NT2/D1 (cell line): ENCODE measurements at regions not wholly inside any gene's neighbourhood (a gene's known extent, or its start where the extent isn't known, plus 50 kb on each side); places are given as distances from the start of the nearest gene placed in this dataset.

Source experiments
- DNase-seq: peaks from one replicate; pipeline ENCODE4 v3.0.0-alpha.2; 2011; ENCODE audit warnings: low read depth, low spot score
- H3K27me3 ChIP-seq: 2 replicates; pipeline ENCODE4 v1.6.0; 2011; ENCODE audit warnings: mild to moderate bottlenecking; ENCODE audit not compliant: insufficient read length, insufficient read depth
- H3K36me3 ChIP-seq: 2 replicates; pipeline ENCODE4 v1.6.1; 2011; ENCODE audit warnings: mild to moderate bottlenecking, low read length, mixed read lengths; ENCODE audit not compliant: insufficient read depth, insufficient read length
- H3K4me1 ChIP-seq: 2 replicates; pipeline ENCODE4 v1.5.1; 2011; ENCODE audit not compliant: insufficient read depth, insufficient read length
- H3K4me3 ChIP-seq: 2 replicates; pipeline ENCODE4 v1.5.1; 2011; ENCODE audit warnings: low read depth; ENCODE audit not compliant: insufficient read length
- H3K9ac ChIP-seq: 2 replicates; pipeline ENCODE4 v1.6.0; 2011; ENCODE audit warnings: low read depth; ENCODE audit not compliant: insufficient read length
- H3K9me3 ChIP-seq: 2 replicates; pipeline ENCODE4 v1.5.1; 2011; ENCODE audit warnings: mild to moderate bottlenecking, low read length; ENCODE audit not compliant: insufficient read depth
- SUZ12 ChIP-seq: IDR thresholded peaks from 2 replicates; pipeline ENCODE4 v1.6.1; 2011; ENCODE audit not compliant: insufficient read length, insufficient read depth; ENCODE audit errors: extremely low read depth
- YY1 ChIP-seq: IDR thresholded peaks from 2 replicates; pipeline ENCODE4 v1.6.1; 2011; ENCODE audit not compliant: insufficient read length, insufficient read depth
- ZNF274 ChIP-seq: IDR thresholded peaks from 2 replicates; pipeline ENCODE4 v1.6.1; 2011; ENCODE audit warnings: mild to moderate bottlenecking, low read depth, low read length

- Histone ChIP-seq H3K27me3 (no peaks in the 10 kb centered on the region), H3K9ac (no peak overlapping the region), H3K4me1 (no peaks in the 10 kb centered on the region), H3K36me3 (no peaks in the 10 kb centered on the region), H3K9me3 (no peaks in the 10 kb centered on the region), H3K4me3 (no peak overlapping the region)
- DNase-seq: no peak
- TF ChIP-seq SUZ12 (no peak), YY1 (no peak), ZNF274 (no peak)
These were observed 273.6 kb downstream of the NEBL start for GRCh38 chr10:20623546-20623945.

GRCh38 chr10:20622531-20623211 is 274.4 kb downstream of the NEBL start:
- H3K4me3 ChIP-seq: no peak overlapping the region
- TF ChIP-seq ZNF274 (no peak), YY1 (no peak), SUZ12 (no peak)
- no peaks in the 10 kb centered on the region for H3K4me1 ChIP-seq
- H3K27me3 ChIP-seq: no peaks in the 10 kb centered on the region
- H3K36me3 ChIP-seq: no peaks in the 10 kb centered on the region
- H3K9ac ChIP-seq: no peak overlapping the region
- no peaks in the 10 kb centered on the region for H3K9me3 ChIP-seq
- DNase-seq: no peak

DNA sequence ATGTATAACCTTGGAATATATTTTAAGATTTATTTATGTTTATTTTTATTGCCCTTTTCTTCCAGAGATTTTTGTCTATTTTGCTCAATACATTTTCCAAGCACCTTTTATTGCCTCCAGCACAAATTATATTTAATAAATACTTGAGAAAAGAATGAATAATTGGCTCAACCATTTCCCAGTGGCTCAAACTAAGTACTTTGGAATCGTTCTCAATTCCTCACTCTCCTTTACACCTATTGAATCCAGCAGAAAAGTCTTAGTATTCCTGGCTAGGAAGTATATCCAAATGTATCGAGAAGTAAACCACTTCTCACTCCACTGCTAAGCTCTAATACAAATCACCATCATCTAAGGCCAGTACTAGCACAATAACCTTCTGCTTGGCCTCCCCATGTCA is 276.1 kb downstream of the NEBL start:
- Histone ChIP-seq H3K4me3 (no peak overlapping the region), H3K4me1 (no peaks in the 10 kb centered on the region), H3K36me3 (no peaks in the 10 kb centered on the region), H3K9ac (no peak overlapping the region), H3K27me3 (no peaks in the 10 kb centered on the region), H3K9me3 (no peaks in the 10 kb centered on the region)
- TF ChIP-seq YY1 (no peak), SUZ12 (no peak)
- no peak for DNase-seq

DNA sequence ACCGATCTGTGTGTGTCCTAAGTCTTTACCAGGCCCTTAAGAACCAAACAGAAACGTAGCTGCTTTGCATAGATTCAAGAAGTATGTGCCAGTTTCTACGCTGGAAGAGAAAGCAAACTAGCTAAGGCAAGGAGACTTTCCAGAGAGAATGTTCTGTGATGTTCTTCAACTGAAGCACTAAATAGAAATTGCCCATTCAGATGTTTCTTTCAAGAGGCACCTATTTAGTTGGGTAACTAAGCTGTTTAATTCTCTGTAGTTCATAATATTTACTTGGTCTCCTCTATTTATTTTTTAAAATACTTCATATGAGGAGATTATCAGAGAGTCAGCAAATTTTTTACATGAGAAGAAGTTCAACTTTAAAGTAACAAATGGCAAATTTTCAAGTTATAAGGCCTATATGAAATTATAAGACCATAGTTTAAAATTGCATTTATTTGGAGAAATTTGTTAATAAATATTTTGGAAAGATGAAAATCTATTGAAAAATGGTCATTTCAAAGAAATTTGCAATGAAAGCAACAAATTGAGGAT is 279.0 kb downstream of the NEBL start:
- TF ChIP-seq ZNF274 (no peak), SUZ12 (no peak), YY1 (no peak)
- DNase-seq: no peak
- H3K4me1 ChIP-seq: no peaks in the 10 kb centered on the region
- no peaks in the 10 kb centered on the region for H3K9me3 ChIP-seq
- no peak overlapping the region for H3K4me3 ChIP-seq
- no peaks in the 10 kb centered on the region for H3K36me3 ChIP-seq
- no peaks in the 10 kb centered on the region for H3K27me3 ChIP-seq
- no peak overlapping the region for H3K9ac ChIP-seq

DNA sequence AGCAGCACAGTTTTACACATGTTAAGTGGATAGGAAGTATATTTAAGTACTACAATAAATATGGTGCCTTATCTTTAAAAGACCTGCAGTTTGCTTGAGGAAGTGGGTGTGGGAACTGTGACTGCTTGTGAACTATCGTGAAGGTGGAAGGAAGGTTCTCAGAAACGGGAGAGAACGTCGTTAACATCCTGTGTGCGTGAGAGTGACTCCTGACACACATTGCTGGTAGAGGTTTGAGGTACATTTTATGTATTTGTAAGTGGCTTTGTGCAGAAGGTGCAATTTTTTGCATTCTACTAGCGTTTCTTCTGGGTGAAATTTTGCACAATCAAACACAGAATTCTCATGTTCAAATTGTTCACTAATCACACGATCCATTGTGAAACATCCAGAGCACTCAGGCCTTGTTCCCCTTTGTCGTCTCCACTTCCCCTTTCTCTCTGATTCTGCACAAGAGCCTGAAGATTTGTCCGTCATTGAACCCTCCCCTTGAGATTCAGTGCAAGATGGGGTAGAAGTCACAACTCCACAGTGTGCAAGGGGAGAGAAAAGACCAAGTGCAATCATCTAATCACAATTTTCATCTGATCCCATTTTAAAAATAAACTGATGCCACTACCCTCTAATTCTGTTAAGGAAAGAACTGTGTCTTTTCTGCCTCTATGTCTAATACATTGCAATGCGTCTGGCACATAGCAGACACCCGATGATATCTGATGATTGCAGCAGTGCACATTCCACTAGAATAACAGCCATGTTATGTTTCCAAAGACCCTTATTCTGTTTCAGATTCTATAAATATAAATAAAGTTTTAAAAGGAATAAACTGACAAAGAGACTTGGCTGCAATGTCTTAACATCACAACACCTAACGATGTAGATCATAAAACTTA is 279.9 kb downstream of the NEBL start:
- H3K36me3 ChIP-seq: no peaks in the 10 kb centered on the region
- no peaks in the 10 kb centered on the region for H3K4me1 ChIP-seq
- H3K4me3 ChIP-seq: no peak overlapping the region
- no peaks in the 10 kb centered on the region for H3K9me3 ChIP-seq
- DNase-seq: no peak
- TF ChIP-seq YY1: no peak
- no peak for TF ChIP-seq SUZ12
- no peak for TF ChIP-seq ZNF274
- no peak overlapping the region for H3K9ac ChIP-seq
- no peaks in the 10 kb centered on the region for H3K27me3 ChIP-seq

GRCh38 chr10:20616056-20616671 is 280.9 kb downstream of the NEBL start:
- no peaks in the 10 kb centered on the region for H3K27me3 ChIP-seq
- no peaks in the 10 kb centered on the region for H3K4me1 ChIP-seq
- H3K9ac ChIP-seq: no peak overlapping the region
- no peak overlapping the region for H3K4me3 ChIP-seq
- no peaks in the 10 kb centered on the region for H3K36me3 ChIP-seq
- DNase-seq: no peak
- H3K9me3 ChIP-seq: no peaks in the 10 kb centered on the region
- TF ChIP-seq ZNF274: no peak

- H3K9ac ChIP-seq: no peak overlapping the region
- TF ChIP-seq SUZ12 (no peak), ZNF274 (no peak), YY1 (no peak)
- H3K27me3 ChIP-seq: no peaks in the 10 kb centered on the region
- DNase-seq: no peak
- H3K36me3 ChIP-seq: no peaks in the 10 kb centered on the region
- H3K4me3 ChIP-seq: no peak overlapping the region
- no peaks in the 10 kb centered on the region for H3K4me1 ChIP-seq
- H3K9me3 ChIP-seq: no peaks in the 10 kb centered on the region
These were observed 281.7 kb downstream of the NEBL start for GRCh38 chr10:20615395-20615794.
